GM18508 (cell line): ENCODE measurements at regions not wholly inside any gene's neighbourhood (a gene's known extent, or its start where the extent isn't known, plus 50 kb on each side); places are given as distances from the start of the nearest gene placed in this dataset.

Source experiments
- ATAC-seq: cut with Tn5 transposase; IDR thresholded peaks from one replicate; pipeline ENCODE4 v1.9.1; 2021; ENCODE audit warnings: moderate number of reproducible peaks; ENCODE audit not compliant: insufficient read depth, unreplicated experiment

DNA sequence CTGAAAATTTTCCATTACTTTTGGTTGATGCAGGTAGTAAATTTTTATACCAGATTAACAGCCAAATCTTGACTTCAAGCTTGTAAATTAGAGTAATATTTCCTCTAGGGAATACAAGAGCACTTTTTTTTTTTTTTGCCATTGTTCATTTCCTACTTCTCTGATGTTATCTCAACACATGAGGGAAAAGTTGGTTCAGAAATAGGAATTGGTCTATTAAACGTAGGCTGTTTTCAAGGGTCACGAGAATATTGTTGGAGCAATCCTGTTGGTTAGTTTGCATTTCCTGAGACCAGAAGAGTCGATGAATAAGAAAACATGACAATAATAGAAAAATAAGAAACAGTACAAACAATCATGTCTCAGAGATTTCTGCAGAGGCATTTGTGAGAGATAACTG is 453.9 kb upstream of the CCDC179 start:
- no peak for ATAC-seq

- no peak for ATAC-seq
Observed at GRCh38 chr11:23315286-23315685, 455.0 kb upstream of the CCDC179 start.

GRCh38 chr11:23317816-23318215 is 457.5 kb upstream of the CCDC179 start:
- ATAC-seq, result no peak

DNA sequence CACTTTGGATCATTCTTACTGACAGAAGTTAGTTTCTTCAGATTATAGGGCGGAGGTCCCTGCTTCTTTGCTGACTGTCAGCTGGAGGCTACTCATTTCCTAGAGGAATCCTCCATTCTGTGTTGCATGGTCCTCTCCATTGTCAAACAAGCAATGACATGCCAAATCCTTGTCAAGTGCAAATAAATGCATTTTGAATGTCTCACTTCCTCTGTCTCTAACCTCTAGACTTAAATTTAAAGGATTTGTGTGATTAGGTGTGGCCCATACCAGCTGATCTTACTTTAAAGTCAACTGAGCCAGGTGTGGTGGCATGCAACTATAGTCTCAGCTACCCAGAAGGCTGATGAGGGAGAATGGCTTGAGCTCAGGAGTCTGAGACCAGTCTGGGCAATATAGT is 458.4 kb upstream of the CCDC179 start:
- no peak for ATAC-seq

- ATAC-seq, result no peak
Observed at GRCh38 chr11:23320131-23320530, 459.9 kb upstream of the CCDC179 start.

DNA sequence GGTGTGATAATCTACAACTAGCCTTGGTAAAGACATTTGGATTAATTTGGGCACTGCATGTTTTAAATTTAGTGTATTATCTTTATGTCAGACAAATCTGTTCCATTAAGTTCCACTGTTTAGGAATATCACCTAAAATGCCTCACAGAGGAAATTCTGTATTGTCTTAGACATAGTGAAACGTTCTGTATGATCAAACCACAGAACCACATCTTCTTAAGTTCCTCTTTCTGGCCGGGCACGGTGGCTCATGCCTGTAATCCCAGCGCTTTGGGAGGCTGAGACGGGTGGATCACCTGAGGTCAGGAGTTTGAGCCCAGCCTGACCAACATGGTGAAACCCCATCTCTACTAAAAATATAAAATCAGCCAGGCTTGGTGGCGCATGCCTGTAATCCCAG is 475.3 kb upstream of the CCDC179 start:
- ATAC-seq, result peak; percentile 96

DNA sequence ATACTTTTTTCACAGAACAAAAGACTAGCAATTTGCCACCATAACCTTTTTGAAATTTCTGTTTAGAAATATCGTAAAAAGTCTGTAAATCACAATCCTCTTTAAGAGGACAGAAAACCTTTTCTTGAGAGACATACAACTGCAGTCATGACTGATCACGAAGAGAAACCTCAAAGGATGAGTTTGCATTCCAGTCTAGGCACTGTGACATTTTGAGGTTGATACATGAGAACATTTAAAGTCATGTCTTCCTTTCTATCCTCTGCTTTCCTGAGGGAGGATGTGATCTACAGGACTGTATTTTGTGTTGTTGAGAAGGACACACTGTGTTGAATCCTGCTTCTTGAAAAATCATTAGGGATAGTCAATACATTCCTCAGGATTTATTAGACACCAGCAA is 476.7 kb upstream of the CCDC179 start:
- ATAC-seq, result no peak

DNA sequence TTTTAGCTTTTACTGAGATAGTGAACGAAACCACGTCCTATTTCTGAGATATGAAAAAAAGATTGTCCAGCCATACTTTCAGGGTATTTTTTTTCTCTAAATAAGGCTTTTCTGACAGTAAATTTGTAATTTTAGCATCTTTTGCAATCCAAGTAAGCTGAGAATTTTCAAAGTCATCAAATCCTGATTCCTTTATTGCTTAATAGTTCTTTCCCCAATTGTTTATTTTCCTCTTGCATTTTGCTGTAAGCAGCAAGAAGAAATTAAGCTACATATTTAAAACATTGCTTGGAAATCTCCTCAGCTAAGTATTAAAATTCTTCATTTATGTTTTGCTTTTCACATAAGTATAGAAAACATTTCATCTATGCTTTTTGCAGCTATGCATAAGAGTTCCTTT is 493.3 kb upstream of the CCDC179 start:
- no peak for ATAC-seq

DNA sequence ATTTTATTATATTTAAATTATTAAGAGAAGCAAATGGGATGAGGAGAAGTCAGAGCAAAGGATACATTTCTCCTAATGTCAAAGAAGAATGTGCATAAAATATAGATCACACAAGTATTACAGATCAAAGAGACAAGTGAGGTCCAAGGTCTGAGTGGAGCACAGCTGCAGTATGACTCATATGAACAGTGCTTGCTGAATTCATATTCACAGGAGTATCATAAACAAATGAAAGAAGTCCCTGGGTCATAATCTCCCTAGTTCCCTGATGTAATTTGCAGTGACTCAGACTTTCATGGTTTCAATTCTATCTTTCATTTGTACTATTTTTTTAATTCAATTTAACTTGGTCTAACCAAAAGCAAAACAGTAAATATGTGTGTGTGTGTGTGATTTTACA is 499.0 kb upstream of the CCDC179 start:
- no peak for ATAC-seq

GRCh38 chr11:23364076-23364475 is 503.8 kb upstream of the CCDC179 start:
- ATAC-seq, result no peak

GRCh38 chr11:23370580-23371275 is 510.5 kb upstream of the CCDC179 start:
- no peak for ATAC-seq

GRCh38 chr11:23377909-23378308 is 517.6 kb upstream of the CCDC179 start:
- no peak for ATAC-seq

DNA sequence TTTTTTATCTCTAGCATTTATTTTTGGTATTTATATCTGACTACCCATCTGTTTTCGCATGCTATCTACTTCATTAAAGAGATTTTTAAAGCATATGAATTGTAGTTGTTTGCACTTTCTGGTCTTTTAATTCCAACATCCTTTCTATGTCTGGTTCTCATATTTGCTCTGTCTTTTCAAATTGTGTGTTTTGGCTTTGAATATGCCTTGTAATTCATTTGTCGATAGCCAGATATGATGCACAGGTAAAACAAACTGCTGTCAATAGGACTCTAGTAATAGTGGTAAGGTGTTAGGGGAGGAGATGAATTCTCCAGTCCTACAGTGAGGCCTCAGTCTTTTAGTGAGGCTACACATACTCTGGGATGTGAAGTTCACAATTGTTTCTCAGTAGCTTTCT is 530.8 kb upstream of the CCDC179 start:
- no peak for ATAC-seq

GRCh38 chr11:23398052-23398451 is 537.8 kb upstream of the CCDC179 start:
- no peak for ATAC-seq

- no peak for ATAC-seq
Observed at GRCh38 chr11:23399995-23400394, 539.7 kb upstream of the CCDC179 start.

DNA sequence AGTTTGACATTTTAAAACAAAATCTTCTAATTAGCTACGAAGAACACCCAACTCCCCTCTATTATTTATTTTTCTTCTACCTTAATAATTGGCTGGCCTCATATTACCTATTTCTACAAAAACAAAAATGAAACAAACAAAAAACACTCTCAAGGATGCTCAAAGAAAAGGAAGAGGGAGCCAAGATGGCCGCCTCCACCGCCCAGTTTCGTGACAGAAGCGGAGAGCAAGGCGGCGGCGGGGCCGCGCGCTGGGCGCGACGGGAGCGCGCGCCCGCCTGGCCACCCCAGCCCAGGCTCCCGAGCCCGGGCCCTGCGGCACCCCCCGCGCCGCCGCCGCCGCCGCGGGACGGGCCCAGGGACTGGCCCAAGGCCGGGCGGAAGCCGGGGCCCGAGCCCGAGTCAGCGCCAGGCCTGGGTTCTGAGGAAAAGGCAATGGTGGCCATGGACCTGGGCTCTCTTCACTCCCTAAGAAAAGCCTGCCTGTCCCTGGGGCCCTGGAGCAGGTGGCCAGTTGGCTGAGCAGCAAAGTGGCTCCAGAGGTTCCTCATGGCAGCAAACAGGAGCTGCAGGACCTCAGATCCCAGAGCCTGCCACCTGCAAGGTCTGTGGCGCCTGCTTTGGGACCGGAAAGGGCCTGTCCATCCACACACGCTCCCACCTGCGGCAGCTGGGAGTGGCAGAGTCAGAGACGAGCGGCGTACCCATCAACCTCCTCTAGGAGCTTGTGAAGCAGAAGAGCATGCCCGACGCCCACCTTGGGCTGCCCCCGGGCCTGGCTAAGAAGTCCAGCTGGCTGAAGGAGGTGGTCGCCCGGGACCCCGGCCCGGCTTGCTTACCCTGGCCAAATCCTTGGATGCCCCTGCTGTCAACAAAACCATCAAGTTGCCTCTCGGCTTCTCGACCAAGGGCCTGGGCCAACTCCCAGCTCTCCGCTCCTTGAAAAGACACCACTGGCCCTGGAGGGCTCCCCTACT is 543.2 kb upstream of the CCDC179 start:
- no peak for ATAC-seq

DNA sequence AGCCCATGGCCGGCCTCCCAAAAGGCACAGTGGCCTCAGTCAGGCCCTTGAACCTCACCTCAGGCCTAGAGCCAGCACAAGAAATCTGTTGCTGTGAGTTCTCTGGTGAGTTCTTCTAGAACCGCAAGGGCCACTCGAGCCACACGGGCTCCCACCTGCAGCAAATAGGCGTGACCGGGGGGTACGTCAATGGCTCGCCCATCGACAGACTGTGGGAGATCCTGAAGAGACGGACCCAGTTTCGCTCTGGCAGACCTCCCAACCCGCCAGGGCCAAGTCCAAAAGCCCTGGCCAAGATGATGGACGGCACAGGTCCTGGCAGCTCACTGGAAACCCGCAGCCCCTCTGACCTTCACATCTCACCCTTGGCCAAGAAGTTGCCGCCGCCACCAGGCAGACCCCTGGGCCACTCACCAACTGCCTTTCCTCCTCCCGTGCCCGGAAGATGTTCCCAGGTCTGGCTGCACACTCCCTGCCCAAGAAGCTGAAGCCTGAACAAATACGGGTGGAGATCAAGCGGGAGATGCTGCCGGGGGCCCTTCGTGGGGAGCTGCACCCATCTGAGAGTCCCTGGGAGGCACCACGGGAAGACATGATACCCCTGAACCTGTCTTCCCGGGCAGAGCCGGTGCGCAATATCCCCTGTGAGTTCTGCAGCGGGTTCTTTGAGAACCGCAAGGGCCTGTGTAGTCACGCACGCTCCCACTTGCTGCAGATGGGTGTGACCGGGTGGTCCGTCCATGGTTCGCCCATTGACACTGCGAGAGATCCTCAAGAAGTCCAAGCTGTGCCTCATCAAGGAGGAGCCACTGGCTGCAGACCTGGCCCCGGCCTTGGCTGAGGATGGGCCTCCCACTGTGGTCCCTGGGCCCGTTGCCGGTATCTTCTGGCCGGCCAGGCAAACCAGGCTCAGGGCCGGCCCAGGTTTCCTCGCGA is 544.2 kb upstream of the CCDC179 start:
- no peak for ATAC-seq

DNA sequence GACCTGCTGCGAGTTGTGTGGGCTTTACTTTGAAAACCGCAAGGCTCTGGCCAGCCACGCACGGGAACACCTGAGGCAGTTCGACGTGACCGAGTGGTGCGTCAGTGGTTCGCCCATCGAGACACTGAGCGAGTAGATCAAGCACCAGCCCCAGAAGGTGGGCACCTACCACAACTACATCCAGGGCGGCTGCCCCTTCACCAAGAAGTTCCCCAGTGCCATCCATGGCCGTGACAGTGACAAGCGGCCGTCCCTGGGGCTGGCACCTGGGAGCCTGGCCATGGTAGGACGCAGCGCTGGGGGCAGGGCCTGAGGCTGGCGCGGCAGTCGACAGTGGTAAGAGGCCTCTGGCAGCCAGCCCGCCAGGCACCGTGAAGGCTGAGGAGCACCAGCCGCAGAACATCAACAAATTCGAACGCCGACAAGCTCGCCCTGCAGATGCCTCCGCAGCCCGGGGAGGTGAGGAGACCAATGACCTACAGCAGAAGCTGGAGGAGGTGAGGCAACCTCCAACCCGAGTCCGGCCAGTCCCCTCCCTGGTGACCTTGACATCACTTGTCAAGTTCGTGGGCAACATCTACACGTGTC is 545.2 kb upstream of the CCDC179 start:
- ATAC-seq, result no peak

DNA sequence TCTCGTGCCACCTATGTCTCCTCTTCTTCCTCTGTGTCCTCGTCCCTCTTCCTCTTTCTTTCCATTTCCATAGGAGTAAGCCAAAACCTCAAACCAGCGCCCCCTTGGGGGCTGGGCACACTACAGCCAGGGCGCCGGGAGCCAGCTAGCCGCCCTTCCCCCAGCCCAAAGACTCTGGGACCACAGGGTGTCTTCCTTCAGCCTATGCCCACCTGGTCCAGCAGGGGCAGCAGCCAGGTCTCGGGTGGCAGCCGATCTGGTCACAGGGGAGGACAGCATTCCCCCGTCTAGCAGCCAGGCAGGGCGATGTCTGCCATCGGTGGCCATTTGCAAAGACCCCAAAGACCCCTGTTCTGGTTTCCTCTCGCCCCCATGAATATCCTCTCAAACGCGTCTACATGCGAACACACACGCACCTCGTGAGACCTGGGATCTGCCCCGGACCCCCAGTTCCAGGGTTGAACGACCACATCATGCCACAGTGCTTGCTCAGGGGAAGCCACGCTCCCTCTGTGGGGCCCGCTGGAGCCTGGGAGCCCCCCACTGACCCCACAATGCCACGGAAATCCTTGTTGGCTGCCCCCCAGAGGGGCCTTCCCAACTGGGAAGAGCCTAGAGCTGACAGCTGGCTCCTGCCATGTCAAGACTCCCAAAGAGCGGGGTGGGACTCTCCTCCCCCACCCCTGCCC is 546.0 kb upstream of the CCDC179 start:
- no peak for ATAC-seq

- ATAC-seq, result no peak
Observed at GRCh38 chr11:23413057-23413456, 552.8 kb upstream of the CCDC179 start.
